ENCODE measurements at regions not wholly inside any gene's neighbourhood (a gene's known extent, or its start where the extent isn't known, plus 50 kb on each side); places are given as distances from the start of the nearest gene placed in this dataset.
"Not testable (repeated sequence)": the region's sequence is repeated elsewhere in the genome, so short reads cannot be mapped to it uniquely, and the experiment has no call there.

GRCh38 chrX:114181195-114181594 is 402.7 kb upstream of the HTR2C start:
- Histone ChIP-seq H3K9me2 (replicated peaks; ENCODE audit: low read length) (no peaks in the 10 kb centered on the region), H2AFZ (ENCODE audit: low read length) (no peak overlapping the region), H3K4me3 (ENCODE audit: low read length) (no peak overlapping the region), H3K79me2 (ENCODE audit: low read length) (no peaks in the 10 kb centered on the region), H3K4me1 (ENCODE audit: insufficient read depth, low read length) (no peaks in the 10 kb centered on the region), H3F3A (ENCODE audit: low read length, unreplicated experiment) (no peaks in the 10 kb centered on the region), H3K27me3 (ENCODE audit: low read length) (no peaks in the 10 kb centered on the region), H3K9ac (ENCODE audit: low read length) (no peak overlapping the region), H3K9me3 (ENCODE audit: low read length) (no peaks in the 10 kb centered on the region), H3K4me2 (ENCODE audit: low read length) (no peak overlapping the region), H4K20me1 (ENCODE audit: low read length) (no peaks in the 10 kb centered on the region), H3K36me3 (ENCODE audit: low read depth, low read length) (no peaks in the 10 kb centered on the region), H3K27ac (ENCODE audit: low read length) (no peak overlapping the region)
- ATAC-seq: no peak
- no peak for DNase-seq
- no peak for TF ChIP-seq CTCF (conservative IDR thresholded peaks at IDR 0.05; ENCODE audit: low read depth, low read length)
- no peak for TF ChIP-seq EZH2 (IDR thresholded peaks at IDR 0.05; ENCODE audit: low read length, unreplicated experiment)
- no peak for TF ChIP-seq EZH2phosphoT487 (IDR thresholded peaks at IDR 0.05; ENCODE audit: borderline replicate concordance, low read length)
- ChIA-PET CTCF (no interaction called here), POLR2A (ENCODE audit: unreplicated experiment) (no interaction called here)
- intact Hi-C loops (cut with micrococcal nuclease): no loop called here
- no TSS peak for BruUV-seq (replicated peaks)

GRCh38 chrX:114178126-114178525 is 405.8 kb upstream of the HTR2C start:
- Histone ChIP-seq H3K9ac (ENCODE audit: low read length) (no peak overlapping the region), H3K27ac (ENCODE audit: low read length) (no peak overlapping the region), H2AFZ (ENCODE audit: low read length) (no peak overlapping the region), H3K79me2 (ENCODE audit: low read length) (no peaks in the 10 kb centered on the region), H3K4me2 (ENCODE audit: low read length) (no peak overlapping the region), H3K4me3 (ENCODE audit: low read length) (no peak overlapping the region), H3F3A (ENCODE audit: low read length, unreplicated experiment) (no peaks in the 10 kb centered on the region), H3K36me3 (ENCODE audit: low read depth, low read length) (no peaks in the 10 kb centered on the region), H3K4me1 (ENCODE audit: insufficient read depth, low read length) (no peaks in the 10 kb centered on the region), H4K20me1 (ENCODE audit: low read length) (no peaks in the 10 kb centered on the region), H3K27me3 (ENCODE audit: low read length) (no peaks in the 10 kb centered on the region), H3K9me2 (replicated peaks; ENCODE audit: low read length) (no peaks in the 10 kb centered on the region), H3K9me3 (ENCODE audit: low read length) (no peaks in the 10 kb centered on the region)
- no peak for ATAC-seq
- no peak for TF ChIP-seq CTCF (conservative IDR thresholded peaks at IDR 0.05; ENCODE audit: low read depth, low read length)
- no peak for TF ChIP-seq EZH2phosphoT487 (IDR thresholded peaks at IDR 0.05; ENCODE audit: borderline replicate concordance, low read length)
- no peak for TF ChIP-seq EZH2 (IDR thresholded peaks at IDR 0.05; ENCODE audit: low read length, unreplicated experiment)
- POLR2A ChIA-PET (ENCODE audit: unreplicated experiment): no interaction called here
- intact Hi-C loops (cut with micrococcal nuclease): no loop called here
- no TSS peak for BruUV-seq (replicated peaks)
- no peak for DNase-seq
- CTCF ChIA-PET: no interaction called here

- POLR2A ChIA-PET (ENCODE audit: unreplicated experiment); ATAC-seq; H3K4me2 ChIP-seq (ENCODE audit: low read length); H2AFZ ChIP-seq (ENCODE audit: low read length); H3K9me2 ChIP-seq (replicated peaks; ENCODE audit: low read length); intact Hi-C loops (cut with micrococcal nuclease); H3K36me3 ChIP-seq (ENCODE audit: low read depth, low read length); H3F3A ChIP-seq (ENCODE audit: low read length, unreplicated experiment); H3K79me2 ChIP-seq (ENCODE audit: low read length); H3K4me3 ChIP-seq (ENCODE audit: low read length); H3K27ac ChIP-seq (ENCODE audit: low read length); H3K9me3 ChIP-seq (ENCODE audit: low read length); H3K27me3 ChIP-seq (ENCODE audit: low read length); H3K4me1 ChIP-seq (ENCODE audit: insufficient read depth, low read length); H4K20me1 ChIP-seq (ENCODE audit: low read length); BruUV-seq (replicated peaks); H3K9ac ChIP-seq (ENCODE audit: low read length); DNase-seq; CTCF ChIA-PET: not testable (repeated sequence)
These were observed 416.6 kb upstream of the HTR2C start for GRCh38 chrX:114167276-114167675.
